ENCODE measurements at regions not wholly inside any gene's neighbourhood (a gene's known extent, or its start where the extent isn't known, plus 50 kb on each side); places are given as distances from the start of the nearest gene placed in this dataset.

DNA sequence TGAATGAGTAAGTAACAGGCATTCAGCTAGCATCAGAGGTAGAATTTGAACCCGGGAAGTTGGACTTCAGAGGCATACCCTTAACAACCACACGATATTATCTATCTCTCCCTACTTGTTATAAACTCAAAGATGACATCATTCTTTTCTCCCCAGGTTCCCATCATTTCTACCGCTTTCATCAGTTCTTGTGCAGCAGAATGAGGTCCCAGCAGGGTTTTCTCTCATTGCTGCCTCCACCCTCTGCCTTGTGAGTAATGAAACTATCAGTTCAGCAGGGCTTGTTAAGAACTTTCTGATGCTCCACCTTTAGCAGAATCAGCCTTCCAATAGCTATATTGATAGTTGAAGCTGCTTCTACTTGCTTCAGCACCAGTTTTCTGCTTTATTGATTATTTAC lies 487.5 kb upstream of the KCNMB2 start:
- DNase-seq (ENCODE audit: low read depth in 2 of 2) = no peak

DNA sequence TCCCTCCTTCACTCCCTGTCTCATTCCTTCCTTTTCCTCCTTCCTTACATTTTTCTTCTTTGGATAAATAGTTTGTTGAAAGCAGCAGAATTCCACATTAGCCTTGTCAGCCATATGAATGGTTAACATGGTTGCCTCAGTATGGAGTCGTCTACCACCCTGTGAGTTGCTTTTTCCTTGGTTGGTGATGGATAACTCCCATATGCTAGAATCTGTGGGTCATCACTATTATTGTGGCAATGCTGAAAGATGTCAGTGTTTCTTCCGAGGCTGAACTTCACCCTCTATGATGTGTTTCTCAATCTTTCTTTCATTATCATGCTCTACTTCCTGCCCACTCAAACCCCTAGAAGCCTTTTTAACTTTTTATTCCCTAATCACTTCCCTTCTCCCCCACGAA lies 481.8 kb upstream of the KCNMB2 start:
- no peak for DNase-seq (ENCODE audit: low read depth in 2 of 2)

DNA sequence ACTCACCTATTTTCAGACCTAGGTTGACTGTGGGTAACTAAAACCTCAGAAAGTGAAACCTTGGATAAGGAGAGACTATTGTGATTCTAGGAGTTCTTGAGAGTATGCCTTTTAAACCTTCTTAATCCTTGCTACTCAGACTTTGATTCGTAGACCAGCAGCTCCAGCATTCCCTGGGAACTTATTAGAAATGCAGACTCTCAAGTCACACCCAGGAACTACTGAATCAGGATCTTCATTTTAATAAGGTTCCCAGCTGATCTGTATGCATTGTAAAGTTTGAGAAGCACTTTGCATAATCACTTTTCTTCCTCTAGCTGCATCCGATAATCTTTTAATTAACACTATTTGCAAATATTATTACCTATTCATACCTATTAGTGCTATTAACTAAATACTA lies 480.3 kb upstream of the KCNMB2 start:
- no peak for DNase-seq (ENCODE audit: low read depth in 2 of 2)

DNA sequence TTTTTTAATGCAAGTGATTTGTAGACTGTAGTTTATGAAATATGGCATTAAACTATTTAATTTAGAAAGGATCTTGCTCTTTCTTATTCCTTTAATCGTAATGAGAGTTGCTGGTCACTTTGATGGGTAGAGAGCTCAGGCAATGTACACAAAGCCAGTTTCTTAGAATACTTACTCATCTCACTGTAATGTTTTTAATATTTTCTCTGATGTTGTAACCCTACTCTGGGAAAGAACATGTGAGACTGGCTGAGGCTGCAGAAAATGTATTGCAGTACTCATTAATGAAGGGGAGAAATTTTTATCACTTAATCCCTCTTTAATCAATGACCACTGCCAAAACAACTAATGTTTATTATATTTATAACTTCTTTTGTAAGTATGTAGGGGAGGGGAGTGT lies 479.4 kb upstream of the KCNMB2 start:
- DNase-seq (ENCODE audit: low read depth in 2 of 2) = no peak

DNA sequence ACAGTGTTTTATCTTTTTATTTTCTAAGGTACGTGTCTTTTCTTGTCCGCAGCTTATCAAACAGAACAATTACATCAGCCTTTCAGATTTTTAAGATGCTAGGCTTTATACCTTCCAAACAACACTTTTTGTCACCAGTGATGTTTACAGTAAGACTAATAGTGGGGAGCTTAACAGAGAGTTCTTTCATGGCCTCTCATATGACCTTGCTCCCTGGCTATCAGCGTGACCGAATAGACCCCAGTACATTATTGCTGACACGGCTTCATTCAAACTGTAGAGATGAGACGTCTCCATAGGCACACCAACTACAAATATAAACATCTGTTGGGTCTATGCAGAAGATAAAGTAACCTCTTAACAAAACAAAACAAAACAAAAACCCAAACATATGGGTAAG lies 477.6 kb upstream of the KCNMB2 start:
- no peak for DNase-seq (ENCODE audit: low read depth in 2 of 2)

DNA sequence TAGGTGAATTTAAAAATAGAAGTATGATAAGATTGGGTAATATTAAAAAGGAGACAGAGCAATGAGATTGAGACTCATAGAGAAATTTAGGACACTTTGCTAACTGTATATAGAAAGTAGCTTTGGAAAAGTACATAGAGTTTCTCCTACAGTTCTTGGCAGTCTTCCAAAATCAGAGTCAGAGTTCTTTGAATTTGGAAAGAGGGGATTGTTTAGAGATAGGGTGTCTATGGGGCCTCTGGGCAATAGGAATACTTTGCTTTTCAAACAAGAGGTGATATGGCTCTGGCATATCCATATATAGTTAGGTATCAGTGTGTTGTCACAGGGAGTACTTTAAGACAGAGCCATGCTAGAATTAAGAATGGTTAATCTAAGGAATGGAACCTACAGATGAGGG lies 477.1 kb upstream of the KCNMB2 start:
- DNase-seq (ENCODE audit: low read depth in 2 of 2) = no peak

DNA sequence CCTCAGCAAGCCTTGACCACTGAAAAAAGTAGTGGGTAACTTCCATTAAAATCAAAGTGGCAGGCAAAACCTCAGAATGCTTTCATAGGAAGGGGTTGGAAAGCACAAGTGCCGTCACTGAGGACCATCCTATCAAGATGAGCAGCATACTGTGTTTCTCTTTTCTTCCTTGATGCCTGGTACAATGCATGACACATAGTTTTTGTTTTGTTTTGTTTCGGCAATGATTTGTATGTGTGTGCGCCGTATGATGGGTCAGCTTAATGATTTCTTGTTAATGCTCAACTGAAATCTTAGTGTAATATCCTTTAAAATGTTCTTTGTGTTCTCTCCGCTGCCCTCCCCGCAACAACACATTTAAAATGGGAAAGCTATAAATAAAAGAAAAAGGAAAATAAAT lies 476.4 kb upstream of the KCNMB2 start:
- no peak for DNase-seq (ENCODE audit: low read depth in 2 of 2)

DNA sequence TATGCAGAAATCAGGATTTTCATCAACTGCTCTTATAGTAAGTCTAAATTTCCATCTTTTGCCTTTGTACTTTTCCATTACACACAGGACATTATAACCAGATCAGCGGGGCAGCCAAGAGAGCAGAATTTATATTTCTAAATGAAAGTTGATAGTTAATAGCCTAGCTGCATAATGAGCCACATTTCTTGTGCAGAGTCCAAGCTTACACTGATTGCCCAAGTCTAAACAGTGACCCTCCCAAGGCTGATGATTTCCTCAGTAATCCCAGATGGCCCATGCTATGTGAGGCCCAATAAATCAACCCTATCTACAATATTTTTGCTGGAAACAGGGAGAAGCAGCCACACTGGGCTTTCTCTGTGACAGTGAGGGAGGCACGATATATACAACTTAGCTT lies 475.8 kb upstream of the KCNMB2 start:
- DNase-seq (ENCODE audit: low read depth in 2 of 2) = no peak

DNA sequence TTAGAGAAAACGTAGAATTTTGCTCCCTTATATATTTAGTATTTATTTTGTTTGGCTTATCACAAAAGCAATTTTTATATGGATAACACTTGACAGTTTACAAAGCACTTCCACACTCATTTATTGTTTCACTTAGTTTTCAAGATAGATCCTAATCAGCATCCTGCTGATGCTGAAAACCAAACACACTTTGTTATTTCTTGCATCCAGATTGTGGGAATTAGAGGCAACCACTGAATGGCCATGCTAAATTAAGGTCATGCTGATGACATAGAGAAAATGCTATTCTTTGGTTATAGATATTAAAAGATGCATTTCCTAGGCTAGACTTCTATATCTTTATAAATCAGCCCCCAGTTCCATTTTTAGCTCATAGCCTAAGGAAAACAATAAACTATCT lies 474.1 kb upstream of the KCNMB2 start:
- DNase-seq (ENCODE audit: low read depth in 2 of 2) = no peak

DNA sequence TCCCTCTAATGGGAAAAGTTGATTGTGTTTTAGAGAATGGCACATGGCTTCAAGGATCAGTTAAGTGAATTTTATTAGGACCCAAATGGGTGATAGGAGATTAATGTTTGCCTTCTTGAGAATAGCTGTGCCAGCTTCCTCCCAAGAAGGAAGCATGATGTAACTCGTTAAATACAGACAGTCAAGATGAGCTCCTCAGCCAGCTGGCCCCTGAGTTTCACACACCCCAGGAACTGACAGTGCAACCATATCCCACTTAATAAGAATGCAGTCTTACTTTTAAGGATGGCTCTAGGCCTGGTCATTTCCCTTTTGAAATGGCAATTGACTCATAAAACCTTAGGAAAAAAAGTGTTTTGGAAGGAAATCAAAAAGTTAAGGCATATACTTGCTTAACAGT lies 472.8 kb upstream of the KCNMB2 start:
- no peak for DNase-seq (ENCODE audit: low read depth in 2 of 2)

DNA sequence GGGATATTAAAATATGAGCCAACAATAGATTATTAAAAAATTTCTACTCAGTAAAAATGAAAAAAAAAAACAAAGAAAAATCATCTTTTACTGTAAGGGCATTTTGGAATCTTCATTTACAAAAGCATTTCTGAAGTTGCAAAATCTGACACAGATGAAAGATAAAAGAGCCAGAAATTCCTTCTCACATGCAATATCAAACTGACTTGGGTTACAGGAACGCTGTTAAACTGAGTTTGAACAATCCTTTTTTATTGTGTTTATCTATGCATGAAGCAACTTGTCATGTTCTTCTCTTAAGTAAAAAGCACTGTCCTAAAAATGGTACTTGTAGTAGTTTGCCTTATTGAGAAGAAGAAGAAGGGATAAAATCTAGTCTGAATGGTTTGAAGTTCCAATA lies 468.5 kb upstream of the KCNMB2 start:
- no peak for DNase-seq (ENCODE audit: low read depth in 2 of 2)

DNA sequence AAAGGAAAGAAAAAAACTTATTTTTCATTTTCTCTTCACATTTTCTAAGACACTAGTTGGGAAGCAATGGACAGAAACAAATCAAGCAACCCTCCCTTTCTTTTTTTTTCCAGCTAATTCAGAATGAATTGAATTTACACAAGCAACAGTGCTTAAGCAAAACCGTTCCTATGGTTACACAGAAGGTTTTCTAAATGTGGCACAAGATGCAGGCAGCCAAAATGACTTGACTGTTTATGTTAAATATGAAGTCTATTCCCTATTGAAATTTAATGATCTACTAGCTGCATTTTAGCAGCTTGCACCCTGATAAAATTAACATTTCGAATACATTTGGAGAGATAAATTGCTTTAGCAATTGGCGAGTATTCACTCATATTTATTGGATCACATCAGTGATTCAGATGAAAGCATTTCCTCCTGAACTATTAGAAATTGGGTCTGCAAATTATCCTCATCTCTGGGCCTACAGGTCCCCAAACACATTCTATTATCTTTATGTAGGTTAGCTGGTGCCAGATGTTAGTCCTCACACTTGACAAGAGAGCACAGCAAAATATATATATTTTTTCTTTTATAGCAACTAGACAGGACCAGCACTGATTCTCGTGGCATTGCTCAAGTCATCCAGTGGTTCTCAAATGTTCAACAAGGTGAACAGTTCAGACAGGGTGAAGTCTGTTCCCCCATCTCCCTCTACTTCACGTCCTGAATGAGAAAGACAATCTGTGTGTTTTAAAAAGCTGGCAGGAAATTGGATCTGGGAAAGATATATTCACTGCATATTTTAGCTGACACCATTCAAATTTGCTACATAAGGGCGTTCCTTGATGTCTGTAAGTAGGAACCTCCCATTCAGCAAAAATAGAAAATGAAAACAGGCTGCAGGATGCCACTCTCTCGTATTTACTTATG lies 463.6 kb upstream of the KCNMB2 start:
- DNase-seq (ENCODE audit: low read depth in 2 of 2) = no peak

DNA sequence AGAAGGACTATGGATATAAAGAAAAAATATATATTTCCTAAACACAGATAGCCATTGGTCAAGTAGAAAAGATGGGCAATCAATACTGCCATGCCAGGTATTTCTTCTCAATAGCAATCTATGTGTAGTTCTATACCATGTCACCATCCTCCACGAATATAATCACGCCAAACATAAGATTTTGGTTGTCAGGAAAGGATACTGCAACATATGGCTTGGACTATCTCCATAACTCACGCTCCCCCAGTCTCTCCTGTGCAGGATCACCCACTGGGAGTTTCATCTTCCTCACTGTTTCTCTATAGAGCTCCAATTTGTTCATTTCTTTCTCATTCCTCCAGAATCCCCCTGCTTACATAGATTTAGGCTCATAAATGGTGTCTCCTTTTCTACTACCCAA lies 462.9 kb upstream of the KCNMB2 start:
- no peak for DNase-seq (ENCODE audit: low read depth in 2 of 2)

DNA sequence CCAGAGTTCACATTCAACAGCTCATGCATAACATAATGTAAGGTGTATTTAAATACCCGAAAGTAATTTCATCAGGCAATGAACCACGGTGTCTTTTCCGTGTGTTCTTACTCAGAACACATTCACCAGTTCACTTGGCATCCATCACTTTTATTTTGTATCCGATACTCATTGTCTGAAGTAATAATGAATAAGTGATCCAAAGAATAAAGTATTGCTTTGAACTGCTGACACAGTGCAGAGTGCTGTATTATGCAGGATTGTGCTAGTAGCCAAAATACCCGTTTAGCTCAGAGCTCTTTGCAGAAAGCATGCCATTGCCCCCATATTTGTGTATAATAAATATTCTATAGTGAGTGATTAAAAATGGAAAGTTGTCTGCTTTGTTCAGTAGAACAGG lies 460.9 kb upstream of the KCNMB2 start:
- no peak for DNase-seq (ENCODE audit: low read depth in 2 of 2)

DNA sequence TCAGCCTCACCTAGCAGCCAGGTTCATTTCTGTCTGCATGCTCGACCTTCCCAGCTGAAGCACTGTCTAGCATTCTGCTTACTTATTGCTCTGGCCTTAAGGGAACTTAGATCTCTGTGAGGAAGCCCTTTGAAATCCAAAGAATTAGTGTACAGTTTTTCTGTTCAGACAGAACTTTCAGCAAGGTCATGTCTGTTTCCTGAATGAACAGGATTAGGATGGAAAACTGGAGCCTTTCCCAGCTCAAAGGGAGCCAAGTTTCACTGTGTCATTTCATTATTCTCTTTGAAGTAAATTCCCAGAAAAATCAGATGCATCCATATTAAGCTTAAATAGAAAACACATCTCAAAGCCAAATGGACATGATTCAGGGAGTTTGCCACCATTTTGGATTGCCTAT lies 457.3 kb upstream of the KCNMB2 start:
- no peak for DNase-seq (ENCODE audit: low read depth in 2 of 2)

DNA sequence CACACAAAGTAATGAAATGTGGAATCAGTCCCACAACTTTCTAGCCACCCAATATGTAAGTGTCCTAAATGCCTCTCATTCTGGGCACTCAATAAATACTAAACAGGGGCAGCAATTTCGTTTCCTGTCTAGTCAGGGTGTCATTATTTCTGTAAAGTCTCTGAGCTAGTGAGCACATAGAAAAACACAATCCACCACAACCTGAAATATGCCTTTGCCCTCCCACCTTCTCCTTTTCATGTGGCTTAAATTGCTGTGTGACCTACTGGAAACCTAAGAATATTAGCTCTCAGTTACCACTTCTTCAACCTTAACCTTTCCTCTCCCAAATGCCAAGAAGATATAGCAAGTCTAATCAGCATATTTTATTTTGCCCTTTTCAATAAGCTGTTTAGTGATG lies 456.3 kb upstream of the KCNMB2 start:
- DNase-seq (ENCODE audit: low read depth in 2 of 2) = no peak

DNA sequence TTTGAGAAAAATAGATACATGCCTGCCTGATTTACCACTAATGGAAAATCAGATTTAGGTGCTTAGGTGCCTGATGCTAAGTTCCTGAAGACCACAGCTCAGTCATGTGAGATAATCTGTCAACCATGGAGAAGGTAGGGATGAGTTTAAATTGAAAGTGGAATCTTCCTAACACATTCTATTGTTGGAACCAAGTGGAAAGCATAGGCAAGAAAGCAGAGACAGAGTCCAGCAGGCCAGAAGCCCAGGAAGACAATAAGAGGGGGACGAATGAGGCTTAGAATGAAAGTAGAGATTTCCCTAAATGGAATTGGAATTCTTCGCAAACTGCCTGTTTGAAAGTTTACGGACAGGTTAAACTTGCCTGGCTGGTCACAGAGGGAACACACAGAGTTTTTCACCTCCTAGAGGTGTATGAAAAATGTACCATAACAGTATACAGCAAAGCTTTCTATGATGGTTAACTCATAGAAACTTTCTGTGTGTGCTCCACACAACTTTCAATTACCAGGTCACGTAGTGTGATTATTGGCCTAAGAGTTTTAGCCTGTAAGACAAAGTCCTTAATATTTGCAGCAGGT lies 453.8 kb upstream of the KCNMB2 start:
- DNase-seq (ENCODE audit: low read depth in 2 of 2) = no peak

DNA sequence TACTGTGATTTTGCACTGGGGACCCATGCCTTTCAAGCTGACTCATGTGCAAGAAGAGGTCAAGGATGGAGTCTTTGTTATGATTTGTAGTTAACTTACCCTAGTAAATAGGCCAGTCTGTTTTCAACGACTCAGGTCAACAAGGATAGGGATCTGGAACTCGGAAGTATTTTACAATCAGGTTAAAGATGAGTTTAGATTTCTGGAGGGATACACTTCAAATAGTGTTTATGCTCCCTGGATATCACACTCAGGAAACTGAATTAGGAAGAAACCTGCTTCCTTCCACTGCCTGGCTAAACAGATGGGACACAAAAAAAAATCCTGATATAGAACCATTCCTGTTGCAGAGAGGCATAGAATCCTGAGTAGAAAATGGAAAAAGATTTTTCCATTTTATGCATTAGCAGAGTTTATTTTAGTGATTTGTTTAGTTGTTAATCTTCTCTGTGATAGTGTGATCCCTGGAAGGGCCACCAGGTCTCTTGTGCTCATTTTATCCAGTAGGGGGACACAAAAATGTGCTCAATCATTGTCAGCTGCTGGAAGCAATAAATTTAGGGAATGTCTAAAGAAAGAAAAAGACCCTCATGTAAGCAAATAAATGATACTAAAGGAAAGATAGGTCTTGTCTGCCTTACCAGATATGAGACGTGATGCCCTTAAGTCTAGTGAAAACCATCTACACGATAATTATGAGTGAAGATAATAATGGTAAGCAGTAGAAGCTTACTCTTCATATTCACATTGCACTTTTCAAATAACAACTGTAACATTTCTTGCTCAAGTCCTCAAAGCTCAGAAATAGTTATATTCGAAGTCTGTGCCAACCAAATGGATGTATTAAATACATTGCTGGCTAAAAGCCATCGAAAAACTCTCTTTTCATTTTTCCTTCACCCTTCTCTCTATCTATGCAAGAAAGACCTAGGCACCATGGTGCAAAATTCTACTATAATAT lies 452.1 kb upstream of the KCNMB2 start:
- no peak for DNase-seq (ENCODE audit: low read depth in 2 of 2)

DNA sequence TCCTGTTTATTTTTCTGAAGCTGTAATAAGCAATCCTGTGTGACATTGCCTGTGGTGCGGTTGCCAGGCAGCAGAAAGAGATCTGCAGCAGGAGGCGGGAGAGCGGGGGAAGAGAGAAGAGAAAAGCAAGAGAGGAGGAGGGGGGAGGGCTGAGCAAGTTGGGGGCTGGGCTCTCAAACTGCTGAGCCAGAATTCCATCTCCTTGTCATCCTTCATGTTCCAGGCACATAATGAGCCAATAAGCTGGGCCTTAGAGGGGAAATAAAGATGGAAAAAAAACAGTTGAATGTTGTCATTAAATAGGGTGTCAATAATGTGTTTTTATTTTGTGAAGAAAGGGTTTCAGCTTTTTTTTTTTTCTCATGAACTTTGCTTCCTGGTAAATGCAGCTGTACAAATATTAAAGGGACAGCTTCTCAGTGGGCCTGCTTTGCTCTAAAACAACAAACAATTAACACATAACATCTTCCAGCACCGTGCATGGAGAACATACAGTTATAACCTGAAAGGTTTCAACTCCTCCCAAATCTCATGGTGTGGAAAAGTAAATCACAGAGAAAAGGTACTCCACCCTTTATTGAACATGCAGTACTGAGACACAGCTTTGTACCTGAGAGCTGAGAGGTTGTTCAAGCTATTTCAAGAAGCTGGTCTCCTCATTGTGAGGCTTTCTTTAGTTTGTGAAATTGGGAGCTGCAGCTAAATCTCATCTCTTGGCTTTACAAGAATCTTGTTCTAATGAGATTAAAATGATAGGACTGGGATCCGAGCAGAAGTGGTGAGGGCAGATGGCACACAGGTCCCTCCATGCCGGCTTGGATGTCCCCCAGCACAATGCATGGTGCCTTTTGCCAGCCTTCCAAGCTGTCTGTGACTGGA lies 451.1 kb upstream of the KCNMB2 start:
- peak in 1 of 2 experiments; percentile 8 for DNase-seq (ENCODE audit: low read depth in 2 of 2)

DNA sequence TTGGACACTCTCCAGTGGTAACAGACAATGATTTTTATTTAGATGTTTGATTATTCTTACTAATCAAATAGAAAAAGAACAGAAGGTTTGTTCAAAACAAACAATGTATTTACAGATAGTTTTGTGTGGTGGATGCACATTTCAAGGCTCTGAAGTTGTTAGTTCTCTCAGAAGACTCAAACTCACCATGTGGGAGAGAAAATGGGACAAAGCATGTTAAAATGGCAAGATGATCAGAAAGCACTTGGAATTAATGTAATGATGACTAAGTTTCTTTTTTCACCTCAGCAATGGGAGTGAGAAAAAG lies 450.5 kb upstream of the KCNMB2 start:
- DNase-seq (ENCODE audit: low read depth in 2 of 2) = no peak

DNA sequence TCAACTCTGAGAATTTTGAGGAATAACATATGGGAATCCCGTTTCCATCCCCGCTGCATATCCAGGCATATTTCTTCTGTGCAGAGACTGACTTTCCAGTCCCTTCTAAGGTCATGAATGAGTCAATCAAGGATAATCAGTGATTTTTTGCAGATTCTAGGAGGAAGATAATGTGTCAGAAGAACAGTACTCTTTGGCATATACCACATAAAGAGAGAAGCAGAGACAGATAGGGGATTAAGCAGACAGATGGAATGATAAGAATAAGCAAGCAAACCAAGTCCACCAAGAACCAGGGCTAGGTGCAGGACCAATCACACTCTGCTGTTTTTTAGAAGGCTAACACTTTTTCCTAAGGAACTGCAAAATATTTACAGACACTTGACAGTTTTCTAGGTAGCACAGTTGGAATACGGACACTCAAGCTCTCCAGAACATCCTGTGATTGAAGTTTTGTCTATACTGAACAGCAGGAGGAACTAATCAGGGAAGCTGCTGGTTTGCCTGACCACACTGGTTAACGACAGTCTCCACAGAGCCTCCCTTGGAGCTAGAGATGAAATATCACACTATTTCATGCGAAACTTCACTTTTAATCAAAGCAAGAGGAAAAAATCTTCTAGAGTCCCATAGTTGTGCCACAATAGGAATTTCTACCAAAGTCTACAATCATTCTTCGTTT lies 450.0 kb upstream of the KCNMB2 start:
- DNase-seq (ENCODE audit: low read depth in 2 of 2) = no peak

Measured in stimulated activated CD4-positive, alpha-beta T cell treated with anti-CD3 and anti-CD28 coated beads, Interleukin-12 subunit alpha, Interleukin-12 subunit beta, amount 100 ng/mL, for 24 hours (primary cell).